AG10803 (cell line): ENCODE measurements at regions not wholly inside any gene's neighbourhood (a gene's known extent, or its start where the extent isn't known, plus 50 kb on each side); places are given as distances from the start of the nearest gene placed in this dataset.

ENCODE experiments used
- DNase-seq: peaks from one replicate; pipeline ENCODE4 v3.0.0; 2010; ENCODE audit warnings: low read depth
- H3K4me3 ChIP-seq: 2 replicates; pipeline ENCODE4 v1.5.1; 2011; ENCODE audit warnings: mild to moderate bottlenecking, low read length, control low read depth
- TF ChIP-seq, protein P1 (sequence below): conservative IDR thresholded peaks from 2 replicates; pipeline ENCODE4 v1.5.1; 2011; ENCODE audit warnings: mild to moderate bottlenecking, low read length, control low read depth, inconsistent platforms

DNA sequence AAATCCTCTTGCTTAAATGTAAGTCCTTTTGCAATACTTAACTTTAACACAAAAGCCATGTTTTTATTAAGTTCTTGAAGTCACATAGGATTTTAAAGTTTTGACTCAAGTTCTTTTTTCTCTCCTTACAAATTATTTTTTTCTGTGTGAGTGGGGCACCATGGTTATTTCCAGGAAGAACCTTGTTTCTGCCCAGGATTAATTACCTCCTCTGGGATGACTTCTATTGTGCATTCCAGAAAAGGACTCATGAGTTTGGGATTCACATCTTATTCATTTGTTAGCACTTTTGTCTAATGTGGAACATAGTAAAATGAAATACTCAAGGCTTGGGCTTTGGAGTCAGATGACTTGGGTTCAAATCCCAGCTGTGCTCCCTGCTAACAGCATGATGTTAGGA, 421.4 kb upstream of the WWC1 start:
- peak; percentile 93 for DNase-seq

DNA sequence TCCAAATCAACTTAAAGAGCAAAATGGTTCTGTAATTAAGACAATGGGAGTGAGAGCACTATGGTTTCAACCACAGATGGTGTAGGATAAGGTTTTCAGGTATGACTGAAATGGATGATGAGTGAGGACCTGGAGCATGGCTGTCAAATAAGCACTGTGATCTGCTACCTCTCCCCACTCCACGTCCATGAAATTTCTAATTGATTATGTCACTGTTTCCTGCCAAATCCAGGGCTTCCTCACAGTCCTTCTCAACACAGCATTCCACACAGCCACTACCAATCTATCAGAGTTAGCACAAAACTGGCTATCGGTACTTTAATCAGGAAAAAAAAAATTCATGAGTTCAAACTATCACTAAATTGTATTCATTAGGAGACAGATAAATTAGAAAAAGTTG, 420.4 kb upstream of the WWC1 start:
- TF ChIP-seq, protein P1, sequence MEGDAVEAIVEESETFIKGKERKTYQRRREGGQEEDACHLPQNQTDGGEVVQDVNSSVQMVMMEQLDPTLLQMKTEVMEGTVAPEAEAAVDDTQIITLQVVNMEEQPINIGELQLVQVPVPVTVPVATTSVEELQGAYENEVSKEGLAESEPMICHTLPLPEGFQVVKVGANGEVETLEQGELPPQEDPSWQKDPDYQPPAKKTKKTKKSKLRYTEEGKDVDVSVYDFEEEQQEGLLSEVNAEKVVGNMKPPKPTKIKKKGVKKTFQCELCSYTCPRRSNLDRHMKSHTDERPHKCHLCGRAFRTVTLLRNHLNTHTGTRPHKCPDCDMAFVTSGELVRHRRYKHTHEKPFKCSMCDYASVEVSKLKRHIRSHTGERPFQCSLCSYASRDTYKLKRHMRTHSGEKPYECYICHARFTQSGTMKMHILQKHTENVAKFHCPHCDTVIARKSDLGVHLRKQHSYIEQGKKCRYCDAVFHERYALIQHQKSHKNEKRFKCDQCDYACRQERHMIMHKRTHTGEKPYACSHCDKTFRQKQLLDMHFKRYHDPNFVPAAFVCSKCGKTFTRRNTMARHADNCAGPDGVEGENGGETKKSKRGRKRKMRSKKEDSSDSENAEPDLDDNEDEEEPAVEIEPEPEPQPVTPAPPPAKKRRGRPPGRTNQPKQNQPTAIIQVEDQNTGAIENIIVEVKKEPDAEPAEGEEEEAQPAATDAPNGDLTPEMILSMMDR = no peak

More for the DNA sequence above, 421.4 kb upstream of the WWC1 start:
- H3K4me3 ChIP-seq = no peak overlapping the region
- TF ChIP-seq, protein P1 = no peak

DNA sequence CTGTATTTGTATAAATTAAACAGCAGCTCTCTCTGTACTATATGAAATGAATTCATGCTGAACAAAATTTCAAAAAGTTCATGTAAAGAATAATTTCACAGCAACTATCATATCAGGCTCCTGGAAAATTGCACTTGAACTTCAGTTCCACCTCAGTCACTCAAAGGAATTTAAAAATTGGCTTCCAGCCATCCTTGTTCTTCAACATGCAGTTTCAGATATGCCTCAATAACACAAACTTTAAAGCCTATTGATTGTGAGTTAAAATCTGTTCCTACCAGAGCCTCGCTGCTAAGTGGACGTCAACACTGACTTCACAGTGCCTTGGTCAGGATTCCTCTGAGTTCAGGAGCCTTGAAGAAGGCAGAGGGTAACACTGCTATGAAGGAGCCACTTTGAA, 418.7 kb upstream of the WWC1 start:
- H3K4me3 ChIP-seq = no peak overlapping the region
- TF ChIP-seq, protein P1 = no peak
- DNase-seq = peak; percentile 30

More for the DNA sequence above, 420.4 kb upstream of the WWC1 start:
- DNase-seq = peak; percentile 58
- no peak overlapping the region for H3K4me3 ChIP-seq

DNA sequence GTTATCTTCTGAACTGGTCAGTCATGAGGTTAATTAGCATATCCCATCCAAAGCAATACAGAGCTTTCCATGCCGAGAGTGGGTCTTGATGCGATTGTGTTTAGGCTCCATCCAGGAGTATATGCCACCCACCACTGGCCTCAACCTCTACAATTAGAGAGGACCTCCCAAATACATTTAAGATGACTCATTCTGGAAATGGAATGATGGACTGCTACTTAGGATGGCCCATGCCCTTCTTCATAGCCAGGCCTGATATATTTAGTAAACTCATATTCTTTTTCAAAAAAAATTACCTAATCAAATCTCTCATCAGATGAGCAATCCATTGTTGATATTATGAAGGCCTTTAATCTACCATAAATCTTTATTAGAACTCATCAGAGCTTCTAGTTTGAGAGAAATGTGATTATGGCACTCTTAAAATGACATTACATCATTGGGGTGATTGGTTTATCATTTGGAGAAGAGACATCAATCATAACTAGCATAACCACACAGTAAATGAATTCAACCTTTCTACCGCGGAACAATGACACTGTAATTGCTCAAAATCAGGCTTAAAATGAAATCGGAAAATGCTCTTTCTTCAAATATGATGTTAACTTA, 414.2 kb upstream of the WWC1 start:
- H3K4me3 ChIP-seq = no peak overlapping the region
- TF ChIP-seq, protein P1 = no peak
- DNase-seq = no peak

DNA sequence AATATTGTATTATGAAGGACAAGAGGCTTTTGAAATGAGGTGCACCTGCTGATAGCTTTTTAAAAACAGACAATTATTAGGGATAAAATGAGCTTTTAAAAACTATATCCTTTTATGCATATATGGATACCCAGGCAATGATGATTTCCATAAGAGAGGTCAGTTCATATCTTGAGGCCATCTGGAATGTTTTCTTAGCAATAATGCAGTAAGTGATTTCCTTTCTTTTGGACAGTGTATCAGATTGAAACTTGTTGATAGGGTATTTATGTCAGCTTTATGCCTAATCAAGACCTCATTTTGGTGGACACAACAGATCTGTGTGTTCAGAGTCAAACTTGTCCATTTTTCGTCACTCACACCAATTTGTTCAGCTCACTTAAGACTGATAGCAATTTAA, 413.5 kb upstream of the WWC1 start:
- H3K4me3 ChIP-seq = no peak overlapping the region
- TF ChIP-seq, protein P1 = no peak
- DNase-seq = no peak

DNA sequence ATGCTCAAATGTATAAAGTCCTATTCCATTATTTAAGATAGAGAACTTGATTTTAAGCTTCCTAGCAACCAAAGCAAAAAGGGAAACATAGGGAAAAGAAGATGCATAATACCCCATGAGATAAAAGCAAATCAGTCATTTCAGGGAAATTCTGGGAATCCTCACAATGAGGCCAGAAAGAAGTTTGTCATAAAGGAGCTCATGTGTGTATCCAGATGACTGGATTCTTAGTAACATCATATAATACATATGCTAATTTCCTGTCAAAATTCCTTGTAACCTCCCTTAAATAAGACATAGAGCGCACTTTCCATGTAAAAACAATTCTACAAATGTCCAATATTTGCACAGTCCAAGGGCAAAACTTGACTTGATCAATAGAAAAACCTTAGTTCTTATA, 411.0 kb upstream of the WWC1 start:
- no peak overlapping the region for H3K4me3 ChIP-seq
- TF ChIP-seq, protein P1 = no peak
- DNase-seq = no peak

DNA sequence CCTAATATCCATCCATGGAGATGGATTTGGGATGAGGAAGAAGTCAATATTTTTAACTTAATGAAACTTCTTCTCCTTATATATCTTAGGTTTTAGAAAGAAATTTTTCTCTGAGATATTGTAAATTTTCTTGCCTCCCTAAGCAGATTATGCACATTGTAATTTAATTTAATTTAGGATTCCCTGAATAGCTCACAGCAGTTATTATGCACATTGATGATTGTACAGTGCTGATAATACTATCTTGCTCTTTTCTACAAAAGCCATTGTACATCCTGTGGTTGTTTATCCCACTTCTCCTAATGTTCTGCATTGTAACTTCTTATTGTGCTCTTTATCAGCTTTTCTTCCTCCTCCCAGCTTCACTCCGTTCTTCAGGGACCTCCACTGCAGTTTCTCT, 410.4 kb upstream of the WWC1 start:
- no peak overlapping the region for H3K4me3 ChIP-seq
- DNase-seq = no peak
- TF ChIP-seq, protein P1 = no peak
